Neural cell (in vitro differentiated cells): ENCODE measurements at regions not wholly inside any gene's neighbourhood (a gene's known extent, or its start where the extent isn't known, plus 50 kb on each side); places are given as distances from the start of the nearest gene placed in this dataset.

Experiments
- H2AFZ ChIP-seq: fragments of 200-600, 300-800 bp; sonication (generic), shearing (Covaris generic); 2 replicates; pipeline ENCODE4 v1.6.0; 2014; ENCODE audit warnings: low read depth, mild to moderate bottlenecking, antibody characterized with exemption, low read length, moderate library complexity
- H3F3A ChIP-seq: fragments of 200-600 bp; shearing (Covaris generic); 2 replicates; pipeline ENCODE4 v1.6.1; 2016; ENCODE audit warnings: mild to moderate bottlenecking, moderate library complexity, mixed read lengths, antibody characterized with exemption, low read length; ENCODE audit not compliant: insufficient read depth, poor library complexity, severe bottlenecking
- H3K27ac ChIP-seq: fragments of 200-600, 300-800 bp; sonication (generic), shearing (Covaris generic); 2 replicates; pipeline ENCODE4 v1.5.1; 2014; ENCODE audit warnings: mild to moderate bottlenecking, low read length, moderate library complexity
- H3K27me3 ChIP-seq: fragments of 300-800, 200-600 bp; sonication (generic), shearing (Covaris generic); 2 replicates; pipeline ENCODE4 v1.6.0; 2014; ENCODE audit warnings: mild to moderate bottlenecking, low read depth, low read length, moderate library complexity; ENCODE audit not compliant: insufficient read depth
- H3K36me3 ChIP-seq: fragments of 300-800, 200-600 bp; sonication (generic), shearing (Covaris generic); 2 replicates; pipeline ENCODE4 v1.5.1; 2014; ENCODE audit warnings: mild to moderate bottlenecking, antibody characterized with exemption, low read length, moderate library complexity; ENCODE audit not compliant: insufficient read depth
- H3K4me2 ChIP-seq: fragments of 300-800, 200-600 bp; sonication (generic), shearing (Covaris generic); 2 replicates; pipeline ENCODE4 v1.6.0; 2014; ENCODE audit warnings: mild to moderate bottlenecking, low read length
- H3K4me3 ChIP-seq: fragments of 300-800, 200-600 bp; sonication (generic), shearing (Covaris generic); 2 replicates; pipeline ENCODE4 v1.5.1; 2014; ENCODE audit warnings: mild to moderate bottlenecking, low read length, moderate library complexity
- H3K79me2 ChIP-seq: fragments of 200-600 bp; shearing (Covaris generic); replicated peaks from 2 replicates; pipeline ENCODE4 v1.6.0; 2014; ENCODE audit warnings: mild to moderate bottlenecking, low read length, moderate library complexity; ENCODE audit not compliant: insufficient read depth
- H3K9ac ChIP-seq: fragments of 300-800, 200-600 bp; sonication (generic), shearing (Covaris generic); 2 replicates; pipeline ENCODE4 v1.6.1; 2016; ENCODE audit warnings: mild to moderate bottlenecking, low read length, mixed read lengths
- H3K9me2 ChIP-seq: fragments of 200-600 bp; shearing (Covaris generic); 2 replicates; pipeline ENCODE4 v1.6.1; 2016; ENCODE audit warnings: mild to moderate bottlenecking, low read length, mixed read lengths; ENCODE audit not compliant: insufficient read depth
- H3K9me3 ChIP-seq: fragments of 200-600, 300-800 bp; sonication (generic), shearing (Covaris generic); 2 replicates; pipeline ENCODE4 v1.6.1; 2016; ENCODE audit warnings: mild to moderate bottlenecking, mixed run types, low read length, moderate library complexity, mixed read lengths
- H4K20me1 ChIP-seq: fragments of 200-600 bp; shearing (Covaris generic); 2 replicates; pipeline ENCODE4 v1.6.1; 2016; ENCODE audit warnings: mild to moderate bottlenecking, mixed run types; ENCODE audit not compliant: insufficient read depth
- EP300 ChIP-seq: fragments of 450-650 bp; conservative IDR thresholded peaks from 2 replicates; pipeline ENCODE4 v1.6.1; 2014; ENCODE audit warnings: antibody characterized with exemption, mild to moderate bottlenecking, moderate library complexity; ENCODE audit not compliant: poor library complexity, severe bottlenecking
- EZH2 ChIP-seq: fragments of 200-600, 300-800 bp; shearing (Covaris generic), sonication (generic); IDR thresholded peaks from 2 replicates; pipeline ENCODE4 v1.6.1; 2014; ENCODE audit warnings: antibody characterized with exemption, low read length, borderline replicate concordance, mild to moderate bottlenecking; ENCODE audit not compliant: insufficient read depth, poor library complexity, severe bottlenecking
- MXI1 ChIP-seq: fragments of 450-650 bp; conservative IDR thresholded peaks from 2 replicates; pipeline ENCODE4 v1.6.1; 2014; ENCODE audit warnings: antibody characterized with exemption, mild to moderate bottlenecking; ENCODE audit not compliant: poor library complexity, severe bottlenecking
- POLR2AphosphoS5 ChIP-seq: IDR thresholded peaks from 2 replicates; pipeline ENCODE4 v1.6.1; 2012
- RAD21 ChIP-seq: fragments of 450-650 bp; conservative IDR thresholded peaks from 2 replicates; pipeline ENCODE4 v1.6.1; 2014; ENCODE audit warnings: antibody characterized with exemption, mild to moderate bottlenecking, moderate library complexity
- REST ChIP-seq: IDR thresholded peaks from 2 replicates; pipeline ENCODE4 v1.6.1; 2012; ENCODE audit warnings: borderline replicate concordance
- SMC3 ChIP-seq: fragments of 450-650 bp; conservative IDR thresholded peaks from 2 replicates; pipeline ENCODE4 v1.6.1; 2014; ENCODE audit warnings: antibody characterized with exemption, mild to moderate bottlenecking, moderate library complexity; ENCODE audit not compliant: poor library complexity
- TAF1 ChIP-seq: IDR thresholded peaks from 2 replicates; pipeline ENCODE4 v1.6.1; 2012; ENCODE audit warnings: low read depth
- TF ChIP-seq, protein P1 (sequence below): fragments of 450-650 bp; IDR thresholded peaks from 2 replicates; pipeline ENCODE4 v1.5.1; 2014; ENCODE audit warnings: antibody characterized with exemption, mild to moderate bottlenecking, moderate library complexity; ENCODE audit not compliant: poor library complexity, severe bottlenecking

DNA sequence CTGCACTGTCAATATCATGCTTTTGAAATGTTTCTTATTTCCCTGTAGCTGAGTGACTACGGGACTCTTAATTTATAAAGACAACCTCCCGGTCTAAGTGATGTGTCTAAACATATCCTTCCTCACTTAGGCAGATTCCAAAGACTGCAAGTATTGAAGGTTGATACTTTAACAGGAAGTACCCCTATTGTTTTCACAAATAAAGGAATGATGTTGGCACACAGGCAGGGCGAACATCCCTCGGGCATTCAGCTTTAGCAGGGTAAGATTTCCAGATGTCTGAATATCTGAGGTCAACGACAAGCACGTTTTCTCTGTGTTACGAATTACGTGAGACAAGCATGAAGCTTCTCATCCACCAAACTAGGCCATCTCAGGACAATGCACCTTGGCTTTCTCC, 638.0 kb upstream of the FRG1 start:
- Histone ChIP-seq H2AFZ (no peak overlapping the region), H3K36me3 (no peaks in the 10 kb centered on the region), H3K9ac (no peak overlapping the region), H3K9me2 (no peaks in the 10 kb centered on the region), H4K20me1 (no peaks in the 10 kb centered on the region), H3K9me3 (no peaks in the 10 kb centered on the region), H3K4me3 (no peak overlapping the region), H3K79me2 (no peaks in the 10 kb centered on the region), H3F3A (no peaks in the 10 kb centered on the region), H3K27me3 (no peaks in the 10 kb centered on the region), H3K27ac (no peak overlapping the region), H3K4me2 (no peak overlapping the region)
- TF ChIP-seq EZH2 (no peak), TAF1 (no peak), MXI1 (no peak), POLR2AphosphoS5 (no peak), RAD21 (no peak), EP300 (no peak), SMC3 (no peak), REST (no peak)
- TF ChIP-seq, protein P1, sequence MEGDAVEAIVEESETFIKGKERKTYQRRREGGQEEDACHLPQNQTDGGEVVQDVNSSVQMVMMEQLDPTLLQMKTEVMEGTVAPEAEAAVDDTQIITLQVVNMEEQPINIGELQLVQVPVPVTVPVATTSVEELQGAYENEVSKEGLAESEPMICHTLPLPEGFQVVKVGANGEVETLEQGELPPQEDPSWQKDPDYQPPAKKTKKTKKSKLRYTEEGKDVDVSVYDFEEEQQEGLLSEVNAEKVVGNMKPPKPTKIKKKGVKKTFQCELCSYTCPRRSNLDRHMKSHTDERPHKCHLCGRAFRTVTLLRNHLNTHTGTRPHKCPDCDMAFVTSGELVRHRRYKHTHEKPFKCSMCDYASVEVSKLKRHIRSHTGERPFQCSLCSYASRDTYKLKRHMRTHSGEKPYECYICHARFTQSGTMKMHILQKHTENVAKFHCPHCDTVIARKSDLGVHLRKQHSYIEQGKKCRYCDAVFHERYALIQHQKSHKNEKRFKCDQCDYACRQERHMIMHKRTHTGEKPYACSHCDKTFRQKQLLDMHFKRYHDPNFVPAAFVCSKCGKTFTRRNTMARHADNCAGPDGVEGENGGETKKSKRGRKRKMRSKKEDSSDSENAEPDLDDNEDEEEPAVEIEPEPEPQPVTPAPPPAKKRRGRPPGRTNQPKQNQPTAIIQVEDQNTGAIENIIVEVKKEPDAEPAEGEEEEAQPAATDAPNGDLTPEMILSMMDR, result no peak

GRCh38 chr4:189304167-189304566, 636.5 kb upstream of the FRG1 start:
- H3K27me3 ChIP-seq, result no peaks in the 10 kb centered on the region
- H3K4me3 ChIP-seq, result no peak overlapping the region
- H3K9me3 ChIP-seq, result no peaks in the 10 kb centered on the region
- H3K4me2 ChIP-seq, result no peak overlapping the region
- no peak overlapping the region for H2AFZ ChIP-seq
- H4K20me1 ChIP-seq, result no peaks in the 10 kb centered on the region
- H3F3A ChIP-seq, result no peaks in the 10 kb centered on the region
- H3K9me2 ChIP-seq, result no peaks in the 10 kb centered on the region
- H3K27ac ChIP-seq, result no peak overlapping the region
- H3K36me3 ChIP-seq, result no peaks in the 10 kb centered on the region
- no peak overlapping the region for H3K9ac ChIP-seq
- TF ChIP-seq RAD21 (no peak), EP300 (no peak), REST (no peak), TAF1 (no peak), SMC3 (no peak), MXI1 (no peak), EZH2 (no peak), POLR2AphosphoS5 (no peak)
- TF ChIP-seq, protein P1, result no peak
- no peaks in the 10 kb centered on the region for H3K79me2 ChIP-seq
